GOT3 (cell line): ENCODE measurements at regions not wholly inside any gene's neighbourhood (a gene's known extent, or its start where the extent isn't known, plus 50 kb on each side); places are given as distances from the start of the nearest gene placed in this dataset.

Experiments used
- DNase-seq: peaks from one replicate; lab custom pipeline; 2025; ENCODE audit warnings: mixed read lengths; lab: John Stamatoyannopoulos, UW

GRCh38 chr6:166009385-166010031, 158.1 kb downstream of the TBXT start:
- no peak for DNase-seq

GRCh38 chr6:166008441-166009369, 158.9 kb downstream of the TBXT start:
- DNase-seq, result no peak

- DNase-seq, result no peak
Measured at GRCh38 chr6:166007349-166008263, 160.0 kb downstream of the TBXT start.

- no peak for DNase-seq
Measured at GRCh38 chr6:166006900-166007301, 160.8 kb downstream of the TBXT start.

- DNase-seq, result no peak
Measured at GRCh38 chr6:166005944-166006899, 161.4 kb downstream of the TBXT start.

- DNase-seq, result no peak
Measured at GRCh38 chr6:166005401-166005943, 162.2 kb downstream of the TBXT start.

GRCh38 chr6:166004876-166005275, 162.8 kb downstream of the TBXT start:
- no peak for DNase-seq

GRCh38 chr6:166004471-166004870, 163.2 kb downstream of the TBXT start:
- no peak for DNase-seq

GRCh38 chr6:166003569-166003968, 164.1 kb downstream of the TBXT start:
- DNase-seq, result no peak

- DNase-seq, result no peak
Measured at GRCh38 chr6:166001359-166001758, 166.3 kb downstream of the TBXT start.

GRCh38 chr6:165999279-165999678, 168.4 kb downstream of the TBXT start:
- no peak for DNase-seq

GRCh38 chr6:165998072-165998471, 169.6 kb downstream of the TBXT start:
- DNase-seq, result no peak

GRCh38 chr6:165991341-165991740, 176.3 kb downstream of the TBXT start:
- DNase-seq, result no peak

- DNase-seq, result no peak
Measured at GRCh38 chr6:165990216-165990615, 177.4 kb downstream of the TBXT start.

- DNase-seq, result no peak
Measured at GRCh38 chr6:165988757-165989456, 178.7 kb downstream of the TBXT start.

GRCh38 chr6:165988302-165988756, 179.3 kb downstream of the TBXT start:
- no peak for DNase-seq

- DNase-seq, result peak; percentile 52
Measured at GRCh38 chr6:165987483-165988301, 180.0 kb downstream of the TBXT start.

- DNase-seq, result no peak
Measured at GRCh38 chr6:165986914-165987482, 180.7 kb downstream of the TBXT start.
